ENCODE measurements at regions not wholly inside any gene's neighbourhood (a gene's known extent, or its start where the extent isn't known, plus 50 kb on each side); places are given as distances from the start of the nearest gene placed in this dataset.

GRCh38 chr16:17793354-17793753, 322.6 kb upstream of the XYLT1 start:
- no peaks in the 10 kb centered on the region for H3K4me1 ChIP-seq (ENCODE audit: low read depth)
- no peaks in the 10 kb centered on the region for H3K36me3 ChIP-seq
- no peaks in the 10 kb centered on the region for H3K27me3 ChIP-seq
- no peak overlapping the region for H3K4me3 ChIP-seq
- no peak for TF ChIP-seq CTCF (IDR thresholded peaks at IDR 0.05; ENCODE audit: low read depth, low read length)
- no peak for DNase-seq (ENCODE audit: low read depth in 1 of 2, low spot score in 1 of 2)
- no peaks in the 10 kb centered on the region for H3K9me3 ChIP-seq (ENCODE audit: low read depth)
- no peak overlapping the region for H3K27ac ChIP-seq

GRCh38 chr16:17784073-17784472, 313.3 kb upstream of the XYLT1 start:
- Histone ChIP-seq H3K9me3 (ENCODE audit: low read depth) (no peaks in the 10 kb centered on the region), H3K4me3 (no peak overlapping the region), H3K36me3 (no peaks in the 10 kb centered on the region), H3K27ac (no peak overlapping the region), H3K27me3 (no peaks in the 10 kb centered on the region), H3K4me1 (ENCODE audit: low read depth) (no peaks in the 10 kb centered on the region)
- no peak for TF ChIP-seq CTCF (IDR thresholded peaks at IDR 0.05; ENCODE audit: low read depth, low read length)
- peak in 1 of 2 donors; percentile 88 for DNase-seq (ENCODE audit: low read depth in 1 of 2, low spot score in 1 of 2)

- Histone ChIP-seq H3K27me3 (no peaks in the 10 kb centered on the region), H3K27ac (no peak overlapping the region), H3K4me3 (no peak overlapping the region), H3K9me3 (ENCODE audit: low read depth) (no peaks in the 10 kb centered on the region), H3K36me3 (no peaks in the 10 kb centered on the region), H3K4me1 (ENCODE audit: low read depth) (no peaks in the 10 kb centered on the region)
- no peak for TF ChIP-seq CTCF (IDR thresholded peaks at IDR 0.05; ENCODE audit: low read depth, low read length)
- DNase-seq (ENCODE audit: low read depth in 1 of 2, low spot score in 1 of 2), result no peak
Measured at GRCh38 chr16:17780181-17780580, 309.4 kb upstream of the XYLT1 start.

GRCh38 chr16:17777408-17777863, 306.7 kb upstream of the XYLT1 start:
- DNase-seq (ENCODE audit: low read depth in 1 of 2, low spot score in 1 of 2), result no peak
- Histone ChIP-seq H3K27me3 (no peaks in the 10 kb centered on the region), H3K27ac (no peak overlapping the region), H3K36me3 (no peaks in the 10 kb centered on the region), H3K4me3 (no peak overlapping the region), H3K9me3 (ENCODE audit: low read depth) (no peaks in the 10 kb centered on the region), H3K4me1 (ENCODE audit: low read depth) (no peaks in the 10 kb centered on the region)
- no peak for TF ChIP-seq CTCF (IDR thresholded peaks at IDR 0.05; ENCODE audit: low read depth, low read length)

- no peak for DNase-seq (ENCODE audit: low read depth in 1 of 2, low spot score in 1 of 2)
- H3K36me3 ChIP-seq, result no peaks in the 10 kb centered on the region
- H3K27me3 ChIP-seq, result no peaks in the 10 kb centered on the region
- no peak overlapping the region for H3K4me3 ChIP-seq
- no peaks in the 10 kb centered on the region for H3K4me1 ChIP-seq (ENCODE audit: low read depth)
- no peaks in the 10 kb centered on the region for H3K9me3 ChIP-seq (ENCODE audit: low read depth)
- H3K27ac ChIP-seq, result no peak overlapping the region
- no peak for TF ChIP-seq CTCF (IDR thresholded peaks at IDR 0.05; ENCODE audit: low read depth, low read length)
Measured at GRCh38 chr16:17776888-17777287, 306.1 kb upstream of the XYLT1 start.

GRCh38 chr16:17776465-17776864, 305.7 kb upstream of the XYLT1 start:
- H3K27me3 ChIP-seq, result no peaks in the 10 kb centered on the region
- no peak for TF ChIP-seq CTCF (IDR thresholded peaks at IDR 0.05; ENCODE audit: low read depth, low read length)
- DNase-seq (ENCODE audit: low read depth in 1 of 2, low spot score in 1 of 2), result no peak
- H3K9me3 ChIP-seq (ENCODE audit: low read depth), result no peaks in the 10 kb centered on the region
- H3K4me3 ChIP-seq, result no peak overlapping the region
- no peaks in the 10 kb centered on the region for H3K4me1 ChIP-seq (ENCODE audit: low read depth)
- no peaks in the 10 kb centered on the region for H3K36me3 ChIP-seq
- H3K27ac ChIP-seq, result no peak overlapping the region
